GM21528 (cell line): ENCODE measurements at regions not wholly inside any gene's neighbourhood (a gene's known extent, or its start where the extent isn't known, plus 50 kb on each side); places are given as distances from the start of the nearest gene placed in this dataset.

Experiments
- ATAC-seq: cut with Tn5 transposase; IDR thresholded peaks from one replicate; pipeline ENCODE4 v1.9.1; 2021; ENCODE audit warnings: mild to moderate bottlenecking, moderate library complexity; ENCODE audit not compliant: unreplicated experiment, low FRiP score

DNA sequence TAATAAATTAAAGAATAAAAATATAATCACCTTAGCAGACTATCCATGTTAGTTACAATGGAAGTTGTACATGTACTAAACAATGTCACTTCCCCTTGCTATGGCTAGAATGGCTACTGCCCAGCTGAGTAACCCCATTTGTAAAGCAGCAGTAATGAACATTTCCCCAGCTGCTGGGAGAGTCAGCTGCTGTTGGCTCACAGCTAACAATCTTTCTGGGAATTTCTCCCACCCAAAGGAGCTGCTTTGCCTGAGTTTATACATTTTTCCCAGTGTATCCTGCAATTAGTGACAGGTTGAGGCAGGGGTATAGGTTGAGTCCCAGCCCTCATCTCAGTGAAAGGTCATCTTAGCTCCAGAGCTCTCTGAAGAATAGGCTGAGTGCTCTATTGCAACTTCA, 665.6 kb upstream of the KLHL29 start:
- ATAC-seq = no peak

DNA sequence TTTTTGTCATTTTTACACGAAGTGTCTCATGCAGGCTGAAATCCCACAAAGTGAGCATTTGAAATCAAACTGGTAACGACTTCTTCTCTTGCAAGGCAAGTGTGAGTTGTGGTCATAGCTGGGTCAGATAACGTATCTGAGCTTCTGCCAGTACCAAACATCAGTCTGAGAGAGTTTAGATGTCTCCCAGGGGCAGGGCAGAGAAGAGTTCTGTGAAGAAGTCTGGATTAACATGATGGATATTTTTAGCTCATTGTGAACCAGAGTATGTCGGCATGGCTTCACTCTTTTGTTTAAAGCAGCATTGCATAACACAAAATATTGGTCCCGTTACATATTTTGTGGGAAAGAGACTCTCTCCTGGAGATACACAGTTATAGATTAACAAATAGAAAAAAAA, 655.5 kb upstream of the KLHL29 start:
- ATAC-seq = no peak

DNA sequence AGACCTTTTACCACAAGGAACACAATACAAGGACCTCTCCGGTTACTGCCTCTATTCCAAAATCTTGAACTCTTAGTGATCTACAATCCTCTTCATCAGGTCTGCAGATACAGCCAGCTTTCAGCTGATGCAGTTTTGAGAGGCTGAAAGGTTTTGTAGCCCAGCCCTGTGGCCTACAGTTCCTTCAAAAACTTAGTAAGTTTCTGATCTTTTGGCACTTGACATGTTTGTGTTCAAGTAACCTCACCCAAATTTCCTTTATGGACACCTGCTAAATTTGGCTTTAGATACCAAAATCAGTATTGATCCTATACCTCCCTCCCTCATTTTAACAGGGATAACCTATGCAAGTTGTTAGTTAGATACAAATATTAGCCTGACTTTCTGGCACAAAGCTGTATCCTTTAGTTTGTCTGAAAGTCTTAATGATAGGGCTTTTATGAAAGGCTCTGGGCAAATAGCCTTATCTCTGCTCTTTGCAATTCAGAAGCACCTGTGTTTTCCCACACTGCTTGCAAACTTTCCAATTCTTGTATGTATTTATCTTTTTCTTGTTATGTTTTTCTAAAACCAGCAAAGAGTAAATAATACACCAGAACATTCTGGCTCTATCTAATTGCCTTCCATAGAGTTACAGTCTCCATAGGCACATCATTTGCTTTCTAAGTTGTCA, 650.5 kb upstream of the KLHL29 start:
- no peak for ATAC-seq

DNA sequence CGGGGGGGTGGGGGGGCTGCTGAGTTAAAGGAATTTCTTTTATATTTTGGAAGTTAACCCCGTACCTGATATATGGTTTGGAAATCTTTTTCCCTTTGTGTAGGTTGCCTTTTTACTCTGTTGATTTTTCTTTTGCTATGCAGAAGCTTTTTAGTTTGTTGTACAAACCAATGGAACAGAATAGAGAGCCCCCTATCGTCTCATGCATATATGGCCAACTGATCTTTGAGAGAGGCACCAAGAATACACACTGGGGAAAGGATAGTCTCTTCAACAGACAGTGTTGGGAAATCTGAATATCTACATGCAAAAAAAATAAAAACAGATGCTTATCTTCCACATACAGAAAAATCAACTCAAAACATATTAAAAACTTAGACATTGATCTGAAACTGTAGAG, 647.8 kb upstream of the KLHL29 start:
- no peak for ATAC-seq

DNA sequence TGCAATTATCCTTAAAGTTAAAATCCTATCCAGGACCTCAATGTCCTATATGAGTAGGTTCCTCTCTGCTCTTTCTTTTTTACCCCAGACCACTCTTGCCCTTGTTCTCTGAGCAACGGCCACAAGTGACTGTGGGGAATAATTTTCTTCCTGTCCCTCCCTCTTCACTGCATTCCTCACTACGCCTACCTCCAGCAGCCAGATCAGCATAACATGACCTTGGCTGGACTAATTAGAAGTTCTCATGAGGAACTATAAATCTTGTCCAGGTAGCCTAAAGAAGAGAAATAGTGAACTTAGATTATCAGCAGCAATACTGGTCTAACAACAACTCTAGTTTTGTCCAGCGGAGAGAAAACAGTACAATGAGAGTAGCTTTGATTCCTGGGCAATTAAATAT, 643.8 kb upstream of the KLHL29 start:
- ATAC-seq = no peak

DNA sequence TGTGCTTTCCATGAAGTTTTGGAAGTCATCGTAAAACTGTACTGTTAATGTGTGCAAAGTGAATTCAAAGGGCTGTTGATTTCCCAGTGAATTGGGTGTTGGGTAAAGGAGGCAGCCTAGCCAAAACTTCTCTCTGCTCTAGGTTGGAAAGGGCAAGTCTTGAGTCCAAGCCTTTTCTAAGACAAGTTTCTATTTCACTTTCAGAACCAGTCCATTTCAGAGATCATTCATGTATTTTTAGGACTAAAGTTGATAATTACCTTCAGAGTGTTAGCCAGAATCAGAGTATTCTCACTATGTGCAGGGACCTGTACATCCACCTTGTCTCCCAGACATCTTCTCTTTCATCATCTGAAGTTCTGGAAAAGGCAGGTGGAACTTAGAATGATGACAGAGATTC, 636.1 kb upstream of the KLHL29 start:
- ATAC-seq = no peak

DNA sequence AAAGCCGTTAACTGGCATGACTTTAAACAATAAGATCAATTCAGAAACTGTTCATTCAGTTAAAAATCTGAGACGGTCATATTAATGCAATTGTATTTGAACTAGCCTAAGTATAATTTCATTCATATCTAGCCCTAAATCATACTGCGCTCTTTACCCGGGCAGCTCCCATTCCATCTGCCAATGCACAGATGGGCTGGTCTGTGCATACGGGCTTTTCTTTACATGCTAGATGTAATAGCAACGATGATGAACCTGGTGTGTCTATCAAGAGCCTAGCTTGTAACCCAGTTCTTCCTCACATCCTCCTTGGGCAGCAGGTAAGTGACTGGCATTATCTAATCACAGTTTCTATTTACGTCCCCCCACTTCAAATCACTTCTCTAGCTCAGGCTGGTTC, 631.5 kb upstream of the KLHL29 start:
- ATAC-seq = no peak

DNA sequence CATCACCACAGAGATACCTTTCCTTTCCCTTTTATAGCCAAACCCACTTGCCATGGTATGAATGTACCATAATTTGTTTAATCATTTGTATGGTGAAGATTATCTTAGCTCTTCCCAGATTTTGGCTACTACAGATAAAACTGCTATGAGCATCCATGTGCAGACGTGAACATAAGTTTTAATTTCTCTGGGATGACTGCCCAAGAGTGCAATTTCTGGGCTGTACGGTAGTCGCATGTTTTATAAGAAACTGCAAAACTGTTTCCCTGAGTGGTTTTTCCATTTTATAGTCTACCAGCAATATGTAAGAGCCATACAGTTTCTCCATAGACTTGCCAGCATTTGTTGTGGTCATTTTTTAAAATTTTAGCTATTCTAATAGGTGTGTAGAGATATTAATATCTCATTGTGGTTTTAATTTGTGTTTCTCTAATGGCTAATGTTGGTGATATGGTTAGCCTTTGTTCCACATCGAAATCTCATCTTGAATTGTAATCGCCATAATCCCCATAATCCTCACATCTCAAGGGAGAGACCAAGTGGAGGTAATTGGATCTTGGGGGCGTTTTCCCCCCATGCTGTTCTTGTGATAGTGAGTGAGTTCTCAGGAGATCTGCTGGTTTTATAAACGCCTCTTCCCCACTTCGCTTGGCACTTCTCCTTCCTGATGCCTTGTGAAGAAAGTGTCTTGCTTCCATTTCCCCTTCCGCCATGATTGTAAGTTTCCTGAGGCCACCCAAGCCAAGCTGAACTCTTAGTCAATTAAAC, 628.5 kb upstream of the KLHL29 start:
- no peak for ATAC-seq

DNA sequence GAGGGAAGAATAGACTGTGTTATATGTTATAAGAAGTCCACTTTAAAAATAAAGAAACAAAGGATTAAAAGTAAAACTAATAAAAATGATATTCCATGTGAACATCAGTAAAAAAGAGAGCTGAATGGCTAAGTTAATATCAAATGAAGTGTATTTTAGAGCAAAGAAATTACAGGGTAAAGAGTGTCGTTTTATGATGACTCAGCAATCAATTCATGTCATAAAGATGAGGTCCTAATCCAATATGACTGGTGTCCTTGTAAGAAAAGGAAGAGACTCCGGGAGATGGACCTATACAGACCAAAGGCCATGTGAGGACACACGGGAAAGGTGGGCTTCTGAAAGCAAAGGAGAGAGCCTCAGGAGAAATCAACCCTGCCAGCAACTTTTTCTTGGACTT, 615.5 kb upstream of the KLHL29 start:
- no peak for ATAC-seq

DNA sequence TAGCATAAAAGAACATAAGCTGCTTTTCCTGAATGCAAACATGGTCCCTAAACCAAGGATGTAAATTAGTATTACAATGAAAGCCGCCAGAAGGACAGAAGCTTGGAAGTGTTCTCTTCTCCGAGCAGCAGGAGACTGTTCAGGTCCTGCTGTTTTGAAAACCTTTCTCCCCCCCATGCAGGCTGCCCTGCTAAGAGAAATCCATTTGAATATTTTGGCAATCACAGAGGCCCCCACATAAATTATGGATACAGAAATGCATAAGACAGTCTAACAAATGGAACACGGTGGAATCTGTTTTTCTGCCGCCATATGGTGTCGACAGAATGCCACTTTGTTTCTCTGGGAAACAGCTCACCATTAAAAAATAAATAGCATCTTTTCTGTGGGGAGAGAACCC, 600.4 kb upstream of the KLHL29 start:
- ATAC-seq = no peak

DNA sequence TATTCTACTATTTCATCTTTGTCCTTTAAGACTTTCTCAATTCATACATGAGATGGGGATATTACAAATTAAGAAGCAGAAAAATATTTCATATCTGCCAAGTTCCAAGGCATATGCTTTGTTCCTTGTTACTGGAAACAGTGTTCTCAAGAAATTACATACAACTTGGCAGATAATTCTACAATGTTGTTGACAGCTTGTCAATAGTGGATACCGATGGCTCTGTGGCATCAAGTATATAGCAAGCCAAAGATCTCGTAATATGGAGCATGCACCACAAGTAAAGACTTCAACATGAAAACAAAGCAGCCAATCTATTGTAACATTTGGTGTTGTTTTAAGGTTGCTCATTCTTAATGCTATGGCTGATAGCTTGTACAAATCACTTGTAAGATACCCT, 598.2 kb upstream of the KLHL29 start:
- no peak for ATAC-seq

DNA sequence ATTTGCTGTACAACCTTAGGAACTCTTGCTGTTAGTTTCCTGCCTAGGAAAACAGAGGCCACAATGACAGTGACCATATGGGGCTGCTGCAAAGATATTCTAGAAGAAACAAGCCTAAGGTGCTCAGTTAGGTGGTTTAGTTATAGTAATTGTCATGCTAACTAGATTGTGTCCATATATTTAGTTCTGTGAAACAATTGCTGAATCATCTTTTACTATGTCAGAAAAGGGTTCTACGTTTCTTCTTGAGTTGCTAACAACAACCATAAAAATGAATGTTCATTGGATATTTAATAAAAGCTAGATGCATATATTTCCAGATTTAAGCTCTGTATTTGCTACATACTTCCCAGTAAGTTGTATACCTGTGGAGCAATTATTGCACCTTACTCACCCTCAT, 597.2 kb upstream of the KLHL29 start:
- ATAC-seq = no peak

DNA sequence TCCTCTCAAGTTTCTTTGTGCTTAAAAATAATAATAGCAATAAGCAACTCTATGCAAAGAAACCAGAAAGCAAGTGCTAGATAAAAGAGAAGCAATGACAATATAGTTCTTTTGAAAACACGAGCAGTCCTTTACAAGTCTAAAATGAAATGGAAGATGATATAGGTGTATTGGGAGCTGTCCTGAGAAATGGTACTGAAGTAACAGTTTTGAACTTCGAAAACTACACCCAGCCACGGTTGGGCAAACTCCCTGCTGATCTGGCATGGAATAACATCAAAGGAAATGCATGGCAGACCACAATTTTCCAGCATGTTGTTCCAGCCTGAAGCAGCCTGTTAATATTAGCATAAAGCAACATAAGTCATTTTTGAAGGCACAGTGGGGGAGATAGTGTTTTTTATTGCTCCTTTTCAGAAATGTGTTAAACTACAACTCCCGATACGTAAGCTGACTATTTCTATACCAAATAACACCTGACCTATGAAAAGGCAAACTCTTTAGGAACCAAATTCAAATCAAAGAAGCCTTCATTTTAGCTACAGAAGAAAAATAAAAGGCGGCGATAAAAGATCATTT, 596.1 kb upstream of the KLHL29 start:
- ATAC-seq = no peak

DNA sequence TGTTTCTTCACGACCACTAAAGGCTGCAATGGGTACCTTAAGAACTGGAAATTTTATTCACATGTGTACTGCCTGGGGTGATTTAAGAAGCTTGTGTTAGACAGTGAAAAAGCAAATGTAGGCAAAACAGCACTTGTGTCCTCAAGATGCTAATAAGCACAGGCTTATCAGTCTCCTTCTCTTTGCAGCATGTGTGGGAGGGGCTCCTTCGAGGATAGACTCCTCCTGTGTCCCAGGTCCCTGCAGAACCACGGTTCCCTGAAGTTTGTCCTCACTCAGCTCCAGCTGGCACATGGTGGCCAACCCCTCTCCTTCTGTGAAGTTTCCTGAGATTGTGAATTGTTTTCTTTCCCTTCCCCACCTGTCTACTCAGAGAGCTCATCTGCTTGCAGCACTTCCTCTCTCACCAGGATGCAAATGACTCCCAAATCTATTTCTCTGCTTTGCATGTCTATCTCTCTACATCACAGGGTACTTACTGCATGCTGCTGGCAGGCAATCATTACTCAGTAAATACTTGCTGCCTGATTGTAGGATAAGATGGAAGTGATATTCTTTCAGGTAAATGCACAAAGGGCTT, 589.6 kb upstream of the KLHL29 start:
- ATAC-seq = no peak

DNA sequence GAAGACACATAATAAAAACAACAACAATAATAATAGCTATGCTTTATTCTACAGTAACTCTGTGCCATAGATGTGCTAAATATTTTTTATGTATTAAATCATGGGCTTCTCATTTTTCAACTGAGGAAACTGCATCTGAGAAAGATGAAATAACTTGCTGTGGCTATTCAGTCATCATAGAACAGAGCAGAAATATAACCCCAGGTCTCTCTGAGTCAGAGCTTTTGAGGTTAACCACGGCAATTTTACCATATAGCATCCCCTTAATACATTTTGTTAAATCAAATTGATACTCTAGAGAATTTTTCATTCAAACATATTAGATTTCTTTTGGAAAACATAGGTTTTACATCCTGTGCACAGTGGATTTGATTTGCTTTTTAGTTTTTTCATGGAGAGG, 586.6 kb upstream of the KLHL29 start:
- no peak for ATAC-seq

DNA sequence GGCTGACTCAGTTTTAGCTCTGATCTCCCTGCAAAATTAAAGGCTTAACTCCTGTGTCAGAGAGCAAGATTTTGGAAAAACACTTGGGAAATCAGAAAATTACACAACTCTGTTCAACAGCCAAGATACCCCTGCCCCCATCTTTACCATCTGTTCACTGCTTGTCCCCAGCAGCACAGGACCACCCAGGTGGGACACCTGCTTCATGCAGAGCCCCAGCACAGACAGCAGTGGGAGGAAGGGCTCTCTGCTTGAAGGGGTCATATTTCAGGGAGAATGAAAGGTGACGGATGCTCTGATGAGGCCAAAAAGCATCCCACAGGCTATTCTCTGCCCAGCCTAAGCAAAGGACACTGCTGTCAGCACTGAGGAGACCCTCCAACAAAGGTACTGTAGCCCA, 584.6 kb upstream of the KLHL29 start:
- ATAC-seq = no peak

DNA sequence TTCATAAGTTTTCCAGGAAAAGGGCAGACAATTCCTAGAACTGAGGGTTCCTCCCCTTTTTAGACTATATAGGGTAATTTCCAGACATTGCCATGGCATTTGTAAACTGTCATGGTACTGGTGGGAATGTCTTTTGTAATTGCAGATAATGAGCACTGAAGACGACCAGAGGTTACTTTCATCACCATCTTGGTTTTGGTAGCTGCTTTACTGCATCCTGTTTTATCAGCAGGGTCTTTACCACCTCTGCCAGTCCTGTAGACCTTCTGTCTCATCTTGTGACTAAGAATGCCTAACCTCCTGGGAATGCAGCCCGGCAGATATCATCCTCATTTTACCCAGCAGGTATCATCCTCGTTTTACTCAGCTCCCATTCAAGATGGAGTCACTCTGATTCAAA, 583.9 kb upstream of the KLHL29 start:
- ATAC-seq = no peak

DNA sequence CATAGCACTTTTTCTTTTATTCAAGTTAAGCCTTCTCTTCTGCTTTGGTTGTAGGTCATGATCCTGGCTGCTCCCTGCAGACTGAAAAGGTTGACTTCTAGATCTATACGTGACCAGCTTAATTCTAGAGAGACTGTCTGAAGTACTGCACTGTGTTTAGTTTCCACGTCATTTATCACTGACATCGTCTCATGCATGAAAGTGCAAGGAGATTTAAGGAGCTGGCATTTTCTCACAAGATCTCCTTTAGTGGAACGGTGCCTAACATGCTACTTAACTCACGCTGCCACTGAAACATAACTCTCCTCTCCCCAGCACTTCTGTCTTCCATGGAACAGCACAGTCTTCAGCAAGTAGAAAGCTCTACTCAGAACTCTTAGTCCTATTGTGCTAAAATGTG, 583.0 kb upstream of the KLHL29 start:
- ATAC-seq = no peak

DNA sequence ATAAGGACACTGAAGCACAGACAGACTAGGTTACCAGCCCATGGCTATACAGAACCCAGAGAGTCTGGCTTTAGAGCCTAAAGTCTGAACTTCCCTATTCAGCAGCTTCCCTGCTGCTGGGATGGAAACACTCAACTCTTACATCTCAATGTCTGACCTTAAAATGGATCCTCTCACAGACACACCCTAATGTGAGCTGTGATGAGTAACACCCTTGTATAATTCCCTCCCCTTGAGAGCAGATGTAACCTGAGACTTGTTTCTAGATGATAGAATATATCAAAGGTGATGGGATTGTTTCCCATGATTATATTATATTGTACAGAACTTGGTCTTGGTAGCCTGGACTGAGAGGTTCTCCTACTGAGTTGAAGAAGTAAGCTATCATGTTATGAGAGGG, 577.1 kb upstream of the KLHL29 start:
- ATAC-seq = no peak

DNA sequence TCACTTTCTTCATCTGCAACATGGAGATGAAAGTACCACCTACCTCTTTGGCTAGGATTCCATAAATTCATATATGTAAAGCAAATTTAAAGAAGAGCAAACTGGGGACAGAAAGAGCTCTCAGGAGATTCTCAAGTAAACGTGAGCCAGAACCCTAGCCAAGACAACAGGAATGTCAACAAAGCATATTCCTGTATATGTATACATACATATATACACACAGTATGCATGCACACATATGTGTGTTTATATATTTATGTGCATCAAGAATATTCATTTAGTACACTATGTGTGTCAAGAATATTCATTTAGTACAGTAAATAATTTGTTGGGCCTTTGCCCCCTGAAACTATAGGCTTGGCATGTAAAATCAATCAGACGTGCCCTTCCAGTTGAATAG, 574.4 kb upstream of the KLHL29 start:
- ATAC-seq = no peak

DNA sequence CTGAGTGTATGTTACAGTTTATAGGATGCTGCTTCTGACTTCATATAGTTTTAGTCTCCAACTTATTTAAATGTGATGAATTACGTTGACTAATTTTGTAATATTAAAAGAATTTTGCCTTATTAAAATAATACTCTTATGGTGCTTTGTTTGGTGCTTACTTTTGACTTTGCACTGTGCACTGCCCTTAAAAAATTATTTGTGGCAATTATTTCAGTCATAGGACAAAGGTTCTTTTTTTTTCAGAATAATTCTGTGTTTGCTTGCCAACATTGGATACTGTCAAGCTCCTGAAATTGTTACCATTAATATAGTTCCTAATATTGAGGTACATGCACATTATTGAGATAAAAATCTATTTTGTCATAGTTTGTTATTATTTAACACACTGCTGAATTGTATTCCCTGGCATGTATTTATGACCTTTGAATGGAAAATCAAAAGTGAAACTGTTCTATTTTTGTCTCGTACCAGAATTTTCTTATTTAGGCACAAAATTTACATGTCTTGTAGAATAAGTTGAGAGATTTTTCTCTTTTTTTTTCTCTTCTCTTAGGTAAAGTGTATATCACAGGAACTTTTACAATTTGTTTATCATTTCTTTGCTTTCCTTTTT, 572.8 kb upstream of the KLHL29 start:
- no peak for ATAC-seq
